H9 (cell line): ENCODE measurements at regions not wholly inside any gene's neighbourhood (a gene's known extent, or its start where the extent isn't known, plus 50 kb on each side); places are given as distances from the start of the nearest gene placed in this dataset.

Experiments
- DNase-seq: peaks from one replicate; pipeline ENCODE4 v3.0.0-alpha.2; 2017
- H2AFZ ChIP-seq: one replicate; pipeline ENCODE4 v1.6.1; 2013; ENCODE audit warnings: mild to moderate bottlenecking, low read length, control low read depth, moderate library complexity
- H2AK5ac ChIP-seq: 2 replicates; pipeline ENCODE4 v1.6.1; 2013; ENCODE audit warnings: low read length, control low read depth, mixed read lengths; ENCODE audit not compliant: insufficient read length
- H2BK120ac ChIP-seq: one replicate; pipeline ENCODE4 v1.6.1; 2013; ENCODE audit warnings: low read depth, mild to moderate bottlenecking, low read length, control low read depth, inconsistent platforms; ENCODE audit not compliant: poor library complexity, severe bottlenecking
- H2BK12ac ChIP-seq: 2 replicates; pipeline ENCODE4 v1.6.1; 2013; ENCODE audit warnings: low read length, control low read depth, mixed read lengths, low read depth; ENCODE audit not compliant: insufficient read length
- H2BK15ac ChIP-seq: 2 replicates; pipeline ENCODE4 v1.6.1; 2013; ENCODE audit warnings: low read depth, low read length, control low read depth
- H2BK20ac ChIP-seq: one replicate; pipeline ENCODE4 v1.6.1; 2013; ENCODE audit warnings: low read depth, mild to moderate bottlenecking, low read length, control low read depth, inconsistent platforms; ENCODE audit not compliant: poor library complexity, severe bottlenecking
- H2BK5ac ChIP-seq: 2 replicates; pipeline ENCODE4 v1.6.1; 2013; ENCODE audit warnings: low read length, control low read depth, mixed read lengths; ENCODE audit not compliant: insufficient read length
- H3K14ac ChIP-seq: 2 replicates; pipeline ENCODE4 v1.6.1; 2013; ENCODE audit warnings: low read length, control low read depth; ENCODE audit not compliant: insufficient read depth
- H3K18ac ChIP-seq: 2 replicates; pipeline ENCODE4 v1.6.1; 2013; ENCODE audit warnings: low read depth, mild to moderate bottlenecking, mixed read lengths, low read length, control low read depth; ENCODE audit not compliant: insufficient read length
- H3K23ac ChIP-seq: 2 replicates; pipeline ENCODE4 v1.6.1; 2013; ENCODE audit warnings: low read length, control low read depth, mixed read lengths, low read depth; ENCODE audit not compliant: insufficient read length
- H3K23me2 ChIP-seq: 2 replicates; pipeline ENCODE4 v1.6.1; 2013; ENCODE audit warnings: low read depth, mild to moderate bottlenecking, mixed read lengths, low read length, control low read depth; ENCODE audit not compliant: insufficient read length, poor library complexity, severe bottlenecking
- H3K27ac ChIP-seq: 2 replicates; pipeline ENCODE4 v1.5.1; 2013; ENCODE audit warnings: low read length, control low read depth, mixed read lengths, low read depth; ENCODE audit not compliant: insufficient read length
- H3K27me3 ChIP-seq: 2 replicates; pipeline ENCODE4 v1.6.1; 2013; ENCODE audit warnings: low read length, control low read depth, inconsistent platforms; ENCODE audit not compliant: insufficient read depth
- H3K4ac ChIP-seq: 2 replicates; pipeline ENCODE4 v1.6.1; 2013; ENCODE audit warnings: low read depth, mild to moderate bottlenecking, control low read depth, inconsistent platforms, low read length, moderate library complexity
- H3K4me1 ChIP-seq: 2 replicates; pipeline ENCODE4 v1.6.1; 2013; ENCODE audit warnings: low read length, control low read depth, inconsistent platforms; ENCODE audit not compliant: insufficient read depth
- H3K4me2 ChIP-seq: 2 replicates; pipeline ENCODE4 v1.6.1; 2013; ENCODE audit warnings: low read length, control low read depth, mixed read lengths; ENCODE audit not compliant: insufficient read length, insufficient read depth
- H3K56ac ChIP-seq: 2 replicates; pipeline ENCODE4 v1.6.1; 2013; ENCODE audit warnings: low read depth, mild to moderate bottlenecking, mixed read lengths, low read length, control low read depth; ENCODE audit not compliant: insufficient read length
- H3K79me1 ChIP-seq: 2 replicates; pipeline ENCODE4 v1.6.1; 2013; ENCODE audit warnings: low read depth, mild to moderate bottlenecking, moderate library complexity, low read length, control low read depth, inconsistent platforms; ENCODE audit not compliant: insufficient read depth, poor library complexity, severe bottlenecking
- H3K79me2 ChIP-seq: 2 replicates; pipeline ENCODE4 v1.6.1; 2013; ENCODE audit warnings: low read length, control low read depth, inconsistent platforms; ENCODE audit not compliant: insufficient read depth
- H3K9ac ChIP-seq: 2 replicates; pipeline ENCODE4 v1.6.1; 2013; ENCODE audit warnings: low read length, control low read depth, mixed read lengths; ENCODE audit not compliant: insufficient read length; ENCODE audit errors: extremely low read depth
- H3K9me3 ChIP-seq: one replicate; pipeline ENCODE4 v1.6.1; 2013; ENCODE audit warnings: low read depth, low read length, inconsistent platforms; ENCODE audit not compliant: control insufficient read depth
- H3T11ph ChIP-seq: one replicate; pipeline ENCODE4 v1.6.1; 2013; ENCODE audit warnings: mild to moderate bottlenecking, low read length, control low read depth, inconsistent platforms
- H4K20me1 ChIP-seq: one replicate; pipeline ENCODE4 v1.6.1; 2013; ENCODE audit not compliant: control insufficient read depth, insufficient read length, insufficient read depth
- H4K5ac ChIP-seq: 2 replicates; pipeline ENCODE4 v1.6.1; 2013; ENCODE audit warnings: low read depth, mild to moderate bottlenecking, mixed read lengths, low read length, control low read depth; ENCODE audit not compliant: insufficient read length
- H4K8ac ChIP-seq: replicated peaks from 2 replicates; pipeline ENCODE4 v1.6.1; 2013; ENCODE audit warnings: low read length, control low read depth, mixed read lengths, low read depth; ENCODE audit not compliant: insufficient read length
- H4K91ac ChIP-seq: 2 replicates; pipeline ENCODE4 v1.6.1; 2013; ENCODE audit warnings: low read depth, mild to moderate bottlenecking, moderate library complexity, mixed read lengths, low read length, control low read depth; ENCODE audit not compliant: insufficient read length
- H3K27ac Mint-ChIP-seq, 3 experiments: 2 replicates in 2 of 3; 3 replicates in 1 of 3; pipeline ENCODE4 v1.8.0; 2020 to 2021; ENCODE audit warnings: mixed read lengths in 3 of 3, mild to moderate bottlenecking in 1 of 3, moderate library complexity in 1 of 3
- H3K27me3 Mint-ChIP-seq: 2 replicates; pipeline ENCODE4 v1.8.0; 2021; ENCODE audit warnings: low read depth, mild to moderate bottlenecking, moderate library complexity, mixed read lengths
- H3K36me3 Mint-ChIP-seq, 3 experiments: 2 replicates in 2 of 3; 3 replicates in 1 of 3; pipeline ENCODE4 v1.8.0; 2020 to 2021; ENCODE audit warnings: low read depth in 3 of 3, mixed read lengths in 3 of 3; ENCODE audit not compliant: insufficient read depth in 1 of 3
- H3K4me1 Mint-ChIP-seq, 2 experiments: 2 replicates each; pipeline ENCODE4 v1.8.0; 2020; ENCODE audit warnings: mixed read lengths in 2 of 2
- H3K4me3 Mint-ChIP-seq, 2 experiments: 2 replicates in 1 of 2; 3 replicates in 1 of 2; pipeline ENCODE4 v1.8.0; 2020 to 2021; ENCODE audit warnings: mild to moderate bottlenecking in 2 of 2, mixed read lengths in 2 of 2, moderate library complexity in 1 of 2
- H3K9me3 Mint-ChIP-seq, 2 experiments: 2 replicates in 1 of 2; 3 replicates in 1 of 2; pipeline ENCODE4 v1.8.0; 2020; ENCODE audit warnings: mild to moderate bottlenecking in 2 of 2, mixed read lengths in 2 of 2, moderate library complexity in 1 of 2
- WGBS: extraction: QIAGEN DNeasy Blood & Tissue Kit; methylation state at CpG from one replicate; pipeline ENCODE4 v1.1.7; 2013; ENCODE audit warnings: missing lambda C conversion rate, low lambda C conversion rate, mixed read lengths; ENCODE audit not compliant: insufficient read length; ENCODE audit errors: extremely low coverage; 5-methylcytosine and 5-hydroxymethylcytosine counted together
- TF ChIP-seq, protein P1 (sequence below): fragments of 200-600 bp; sonication (generic); conservative IDR thresholded peaks from 3 replicates; pipeline ENCODE4 v1.8.0; 2021; ENCODE audit warnings: antibody characterized with exemption, mild to moderate bottlenecking

DNA sequence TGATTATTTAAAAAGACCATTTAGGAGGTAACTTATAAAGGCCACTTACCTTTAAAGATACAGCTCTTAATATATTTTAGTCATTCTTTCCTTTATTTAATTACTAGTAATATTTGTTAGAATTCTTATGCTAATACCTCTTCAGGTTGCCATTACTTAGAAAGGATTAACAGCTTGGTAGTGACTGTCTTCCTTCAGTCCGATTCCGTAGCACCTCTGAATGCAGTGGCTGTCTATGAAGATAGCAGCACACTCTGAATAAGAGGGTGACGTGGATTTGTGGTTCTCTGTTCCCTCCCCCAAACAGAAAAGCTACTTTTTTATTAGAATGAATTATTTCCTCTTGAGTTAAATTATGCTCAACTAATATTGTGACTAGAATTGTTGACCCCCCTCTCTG, 92.6 kb upstream of the TENM3 start:
- Mint-ChIP-seq H3K4me1 (peaks cover 37 to 39% of the 10 kb centered on the region in 2 experiments), H3K27ac (no peak overlapping the region), H3K9me3 (no peaks in the 10 kb centered on the region), H3K36me3 (no peaks in the 10 kb centered on the region), H3K4me3 (no peak overlapping the region), H3K27me3 (no peaks in the 10 kb centered on the region)
- DNase-seq: no peak
- no peak overlapping the region for H2BK20ac ChIP-seq
- no peaks in the 10 kb centered on the region for H3K4me1 ChIP-seq
- no CpG with 5 or more reads among the region's 3 CpGs for WGBS
- H3K23ac ChIP-seq: no peak overlapping the region
- H3K4me2 ChIP-seq: no peak overlapping the region
- H3K27me3 ChIP-seq: no peaks in the 10 kb centered on the region
- H4K91ac ChIP-seq: no peak overlapping the region
- TF ChIP-seq, protein P1, sequence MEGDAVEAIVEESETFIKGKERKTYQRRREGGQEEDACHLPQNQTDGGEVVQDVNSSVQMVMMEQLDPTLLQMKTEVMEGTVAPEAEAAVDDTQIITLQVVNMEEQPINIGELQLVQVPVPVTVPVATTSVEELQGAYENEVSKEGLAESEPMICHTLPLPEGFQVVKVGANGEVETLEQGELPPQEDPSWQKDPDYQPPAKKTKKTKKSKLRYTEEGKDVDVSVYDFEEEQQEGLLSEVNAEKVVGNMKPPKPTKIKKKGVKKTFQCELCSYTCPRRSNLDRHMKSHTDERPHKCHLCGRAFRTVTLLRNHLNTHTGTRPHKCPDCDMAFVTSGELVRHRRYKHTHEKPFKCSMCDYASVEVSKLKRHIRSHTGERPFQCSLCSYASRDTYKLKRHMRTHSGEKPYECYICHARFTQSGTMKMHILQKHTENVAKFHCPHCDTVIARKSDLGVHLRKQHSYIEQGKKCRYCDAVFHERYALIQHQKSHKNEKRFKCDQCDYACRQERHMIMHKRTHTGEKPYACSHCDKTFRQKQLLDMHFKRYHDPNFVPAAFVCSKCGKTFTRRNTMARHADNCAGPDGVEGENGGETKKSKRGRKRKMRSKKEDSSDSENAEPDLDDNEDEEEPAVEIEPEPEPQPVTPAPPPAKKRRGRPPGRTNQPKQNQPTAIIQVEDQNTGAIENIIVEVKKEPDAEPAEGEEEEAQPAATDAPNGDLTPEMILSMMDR: no peak
- no peaks in the 10 kb centered on the region for H3K23me2 ChIP-seq
- no peak overlapping the region for H4K8ac ChIP-seq
- no peak overlapping the region for H2BK12ac ChIP-seq
- H3K56ac ChIP-seq: no peak overlapping the region
- H3K18ac ChIP-seq: no peak overlapping the region
- H3K9ac ChIP-seq: no peak overlapping the region
- H4K20me1 ChIP-seq: no peaks in the 10 kb centered on the region
- no peak overlapping the region for H2BK5ac ChIP-seq
- H3K27ac ChIP-seq: no peak overlapping the region
- H4K5ac ChIP-seq: no peak overlapping the region
- peaks cover 11% of the 10 kb centered on the region; the same call in 1 of the 2 replicates for H3K79me2 ChIP-seq
- H3K79me1 ChIP-seq: no peaks in the 10 kb centered on the region
- H2BK15ac ChIP-seq: no peak overlapping the region
- no peak overlapping the region for H3K14ac ChIP-seq
- H2BK120ac ChIP-seq: no peak overlapping the region
- no peaks in the 10 kb centered on the region for H3K9me3 ChIP-seq
- H2AK5ac ChIP-seq: no peak overlapping the region
- no peak overlapping the region for H2AFZ ChIP-seq
- H3T11ph ChIP-seq: no peak overlapping the region
- H3K4ac ChIP-seq: no peak overlapping the region
